ENCODE measurements at regions not wholly inside any gene's neighbourhood (a gene's known extent, or its start where the extent isn't known, plus 50 kb on each side); places are given as distances from the start of the nearest gene placed in this dataset.

DNA sequence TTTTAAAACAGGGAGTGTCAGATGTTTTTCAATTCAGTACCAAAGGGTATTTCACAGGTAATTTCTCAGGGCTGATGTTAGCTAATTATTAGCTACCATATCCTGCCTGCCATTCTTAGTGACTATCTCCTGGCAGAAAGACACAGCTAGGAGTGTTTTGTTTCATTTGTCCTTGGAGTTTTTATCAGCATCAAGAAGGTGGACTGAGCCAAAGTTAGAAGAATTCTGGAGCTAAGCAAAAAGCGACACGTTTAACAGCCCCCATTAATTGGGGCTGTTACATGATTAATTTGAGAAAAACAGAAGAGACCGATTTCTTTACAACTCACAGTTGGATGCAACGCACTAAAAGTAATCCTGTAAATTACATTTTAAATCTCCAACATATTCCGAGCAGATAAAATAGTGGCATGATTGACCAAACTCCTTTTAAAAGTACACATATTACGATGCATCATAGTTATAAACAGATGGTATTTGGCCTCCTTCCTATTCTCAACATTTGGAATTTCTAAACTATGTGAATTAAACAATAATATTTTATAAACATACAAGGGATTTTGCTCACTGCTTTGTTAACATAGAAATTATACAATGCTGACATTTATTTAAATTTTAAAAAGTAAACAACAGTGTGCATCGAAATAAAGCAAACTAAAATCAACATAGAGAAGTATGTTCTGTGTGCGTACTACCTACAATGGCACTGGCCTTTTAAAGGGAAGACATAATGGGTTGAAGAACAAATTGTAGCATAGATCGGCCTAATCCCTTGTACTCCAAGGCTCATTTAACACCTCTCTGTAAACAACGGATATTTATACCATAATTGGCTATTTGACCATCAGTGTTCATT, 585.1 kb downstream of the ZEB2 start:
- H3K9me3 ChIP-seq (ENCODE audit: control insufficient read depth, insufficient read depth, low read depth, low read length): no peaks in the 10 kb centered on the region
- H3K27ac ChIP-seq (ENCODE audit: extremely low read depth, low read depth, low read length): no peak overlapping the region
- ChIA-PET CTCF (no interaction called here), POLR2A (no interaction called here)
- TF ChIP-seq ZBTB20 (tag by site-specific recombination; IDR thresholded peaks at IDR 0.05) (no peak), ZFHX2 (tag by site-specific recombination; conservative IDR thresholded peaks at IDR 0.05) (no peak), ZNF266 (tag by site-specific recombination; IDR thresholded peaks at IDR 0.05; ENCODE audit: low read depth) (no peak), ZFP41 (tag by site-specific recombination; IDR thresholded peaks at IDR 0.05; ENCODE audit: borderline replicate concordance) (no peak), ZNF548 (tag by site-specific recombination; IDR thresholded peaks at IDR 0.05) (no peak), ZNF621 (tag by site-specific recombination; IDR thresholded peaks at IDR 0.05) (no peak), ZNF214 (tag by site-specific recombination; IDR thresholded peaks at IDR 0.05; ENCODE audit: borderline replicate concordance) (no peak), ZNF169 (tag by site-specific recombination; IDR thresholded peaks at IDR 0.05) (no peak), ZSCAN30 (tag by site-specific recombination; IDR thresholded peaks at IDR 0.05) (no peak), ZNF302 (tag by site-specific recombination; IDR thresholded peaks at IDR 0.05; ENCODE audit: low read depth) (no peak), ZNF521 (tag by site-specific recombination; IDR thresholded peaks at IDR 0.05) (no peak)
- TF ChIP-seq, protein P1, sequence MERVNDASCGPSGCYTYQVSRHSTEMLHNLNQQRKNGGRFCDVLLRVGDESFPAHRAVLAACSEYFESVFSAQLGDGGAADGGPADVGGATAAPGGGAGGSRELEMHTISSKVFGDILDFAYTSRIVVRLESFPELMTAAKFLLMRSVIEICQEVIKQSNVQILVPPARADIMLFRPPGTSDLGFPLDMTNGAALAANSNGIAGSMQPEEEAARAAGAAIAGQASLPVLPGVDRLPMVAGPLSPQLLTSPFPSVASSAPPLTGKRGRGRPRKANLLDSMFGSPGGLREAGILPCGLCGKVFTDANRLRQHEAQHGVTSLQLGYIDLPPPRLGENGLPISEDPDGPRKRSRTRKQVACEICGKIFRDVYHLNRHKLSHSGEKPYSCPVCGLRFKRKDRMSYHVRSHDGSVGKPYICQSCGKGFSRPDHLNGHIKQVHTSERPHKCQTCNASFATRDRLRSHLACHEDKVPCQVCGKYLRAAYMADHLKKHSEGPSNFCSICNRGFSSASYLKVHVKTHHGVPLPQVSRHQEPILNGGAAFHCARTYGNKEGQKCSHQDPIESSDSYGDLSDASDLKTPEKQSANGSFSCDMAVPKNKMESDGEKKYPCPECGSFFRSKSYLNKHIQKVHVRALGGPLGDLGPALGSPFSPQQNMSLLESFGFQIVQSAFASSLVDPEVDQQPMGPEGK (tag by site-specific recombination; IDR thresholded peaks at IDR 0.05): no peak
- H3K36me3 ChIP-seq (ENCODE audit: control insufficient read depth in 2 of 2, insufficient read depth in 1 of 2, low read length in 2 of 2): no peaks in the 10 kb centered on the region
- H3K4me3 ChIP-seq (ENCODE audit: low read depth, low read length): no peak overlapping the region
- H3K4me1 ChIP-seq (ENCODE audit: control insufficient read depth, insufficient read depth, low read length): no peaks in the 10 kb centered on the region

DNA sequence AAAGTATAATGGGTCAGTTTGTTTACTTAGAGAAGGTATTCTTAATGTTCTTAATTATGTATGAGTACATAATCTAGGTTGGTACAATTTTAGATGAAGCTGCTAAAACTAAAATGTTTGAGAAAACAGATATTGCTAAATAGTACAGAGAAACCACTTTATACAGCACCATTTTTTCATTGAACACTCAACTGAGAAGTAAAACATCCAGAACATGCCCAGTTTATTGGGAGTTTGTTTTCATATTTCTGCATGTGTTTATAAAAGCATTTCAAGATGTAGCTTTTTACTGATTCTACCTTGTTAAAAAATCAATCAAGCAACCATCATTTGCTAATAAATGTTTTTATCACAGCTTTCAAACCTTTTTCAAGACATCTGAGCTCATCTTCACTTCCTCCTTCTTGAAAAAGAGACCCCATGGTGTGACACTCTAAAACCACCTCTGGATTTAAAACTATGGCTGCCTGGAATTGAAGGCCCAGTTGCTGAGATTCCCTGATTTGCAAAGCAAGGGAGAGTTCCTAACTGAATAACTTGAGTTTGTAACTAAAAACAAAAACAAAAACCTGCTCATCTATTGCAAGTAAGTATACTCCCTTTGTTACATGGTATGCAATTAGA, 585.9 kb downstream of the ZEB2 start:
- no peaks in the 10 kb centered on the region for H3K4me1 ChIP-seq (ENCODE audit: control insufficient read depth, insufficient read depth, low read length)
- no peaks in the 10 kb centered on the region for H3K9me3 ChIP-seq (ENCODE audit: control insufficient read depth, insufficient read depth, low read depth, low read length)
- CTCF ChIA-PET: no interaction called here
- TF ChIP-seq, protein P2, sequence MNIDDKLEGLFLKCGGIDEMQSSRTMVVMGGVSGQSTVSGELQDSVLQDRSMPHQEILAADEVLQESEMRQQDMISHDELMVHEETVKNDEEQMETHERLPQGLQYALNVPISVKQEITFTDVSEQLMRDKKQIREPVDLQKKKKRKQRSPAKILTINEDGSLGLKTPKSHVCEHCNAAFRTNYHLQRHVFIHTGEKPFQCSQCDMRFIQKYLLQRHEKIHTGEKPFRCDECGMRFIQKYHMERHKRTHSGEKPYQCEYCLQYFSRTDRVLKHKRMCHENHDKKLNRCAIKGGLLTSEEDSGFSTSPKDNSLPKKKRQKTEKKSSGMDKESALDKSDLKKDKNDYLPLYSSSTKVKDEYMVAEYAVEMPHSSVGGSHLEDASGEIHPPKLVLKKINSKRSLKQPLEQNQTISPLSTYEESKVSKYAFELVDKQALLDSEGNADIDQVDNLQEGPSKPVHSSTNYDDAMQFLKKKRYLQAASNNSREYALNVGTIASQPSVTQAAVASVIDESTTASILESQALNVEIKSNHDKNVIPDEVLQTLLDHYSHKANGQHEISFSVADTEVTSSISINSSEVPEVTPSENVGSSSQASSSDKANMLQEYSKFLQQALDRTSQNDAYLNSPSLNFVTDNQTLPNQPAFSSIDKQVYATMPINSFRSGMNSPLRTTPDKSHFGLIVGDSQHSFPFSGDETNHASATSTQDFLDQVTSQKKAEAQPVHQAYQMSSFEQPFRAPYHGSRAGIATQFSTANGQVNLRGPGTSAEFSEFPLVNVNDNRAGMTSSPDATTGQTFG (tag by site-specific recombination; IDR thresholded peaks at IDR 0.05; ENCODE audit: borderline replicate concordance): no peak
- TF ChIP-seq ZNF394 (tag by site-specific recombination; IDR thresholded peaks at IDR 0.05; ENCODE audit: borderline replicate concordance): no peak
- no peak for TF ChIP-seq OVOL3 (tag by site-specific recombination; IDR thresholded peaks at IDR 0.05)
- TF ChIP-seq KLF16 (tag by site-specific recombination; IDR thresholded peaks at IDR 0.05): no peak
- POLR2A ChIA-PET: no interaction called here
- no peak overlapping the region for H3K27ac ChIP-seq (ENCODE audit: extremely low read depth, low read depth, low read length)
- H3K4me3 ChIP-seq (ENCODE audit: low read depth, low read length): no peak overlapping the region
- no peaks in the 10 kb centered on the region for H3K36me3 ChIP-seq (ENCODE audit: control insufficient read depth in 2 of 2, insufficient read depth in 1 of 2, low read length in 2 of 2)

DNA sequence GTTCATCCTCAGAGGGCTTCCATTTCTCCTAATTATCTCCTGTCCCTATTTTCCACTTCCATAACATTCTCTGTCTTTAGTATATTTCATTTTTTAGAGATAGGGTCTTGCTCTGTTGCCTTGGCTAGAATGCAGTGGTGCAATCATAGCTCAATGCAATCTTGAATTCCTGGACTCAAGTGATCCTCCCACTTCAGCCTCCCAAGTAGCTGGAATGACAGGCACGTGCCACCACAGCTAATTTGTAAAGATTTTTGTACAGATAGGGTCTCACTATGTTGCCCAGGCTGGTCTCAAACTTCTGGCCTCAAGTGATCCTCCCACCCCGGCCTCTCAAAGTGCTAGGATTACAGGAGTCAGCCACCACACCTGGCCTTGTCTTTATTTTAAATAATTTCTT, 589.0 kb downstream of the ZEB2 start:
- H3K4me3 ChIP-seq (ENCODE audit: low read depth, low read length): no peak overlapping the region
- H3K27ac ChIP-seq (ENCODE audit: extremely low read depth, low read depth, low read length): no peak overlapping the region
- no peaks in the 10 kb centered on the region for H3K36me3 ChIP-seq (ENCODE audit: control insufficient read depth in 2 of 2, insufficient read depth in 1 of 2, low read length in 2 of 2)
- no peaks in the 10 kb centered on the region for H3K9me3 ChIP-seq (ENCODE audit: control insufficient read depth, insufficient read depth, low read depth, low read length)
- ChIA-PET CTCF (no interaction called here), POLR2A (no interaction called here)
- no peaks in the 10 kb centered on the region for H3K4me1 ChIP-seq (ENCODE audit: control insufficient read depth, insufficient read depth, low read length)
- TF ChIP-seq ZIC2 (tag by site-specific recombination; IDR thresholded peaks at IDR 0.05) (no peak), ZFP37 (tag by site-specific recombination; IDR thresholded peaks at IDR 0.05) (no peak), ZSCAN16 (tag by site-specific recombination; IDR thresholded peaks at IDR 0.05) (no peak), RBAK (tag by site-specific recombination; IDR thresholded peaks at IDR 0.05) (no peak)
- TF ChIP-seq, protein P3, sequence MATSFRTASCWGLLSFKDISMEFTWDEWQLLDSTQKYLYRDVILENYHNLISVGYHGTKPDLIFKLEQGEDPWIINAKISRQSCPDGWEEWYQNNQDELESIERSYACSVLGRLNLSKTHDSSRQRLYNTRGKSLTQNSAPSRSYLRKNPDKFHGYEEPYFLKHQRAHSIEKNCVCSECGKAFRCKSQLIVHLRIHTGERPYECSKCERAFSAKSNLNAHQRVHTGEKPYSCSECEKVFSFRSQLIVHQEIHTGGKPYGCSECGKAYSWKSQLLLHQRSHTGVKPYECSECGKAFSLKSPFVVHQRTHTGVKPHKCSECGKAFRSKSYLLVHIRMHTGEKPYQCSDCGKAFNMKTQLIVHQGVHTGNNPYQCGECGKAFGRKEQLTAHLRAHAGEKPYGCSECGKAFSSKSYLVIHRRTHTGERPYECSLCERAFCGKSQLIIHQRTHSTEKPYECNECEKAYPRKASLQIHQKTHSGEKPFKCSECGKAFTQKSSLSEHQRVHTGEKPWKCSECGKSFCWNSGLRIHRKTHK (tag by site-specific recombination; IDR thresholded peaks at IDR 0.05): no peak
- TF ChIP-seq, protein P4, sequence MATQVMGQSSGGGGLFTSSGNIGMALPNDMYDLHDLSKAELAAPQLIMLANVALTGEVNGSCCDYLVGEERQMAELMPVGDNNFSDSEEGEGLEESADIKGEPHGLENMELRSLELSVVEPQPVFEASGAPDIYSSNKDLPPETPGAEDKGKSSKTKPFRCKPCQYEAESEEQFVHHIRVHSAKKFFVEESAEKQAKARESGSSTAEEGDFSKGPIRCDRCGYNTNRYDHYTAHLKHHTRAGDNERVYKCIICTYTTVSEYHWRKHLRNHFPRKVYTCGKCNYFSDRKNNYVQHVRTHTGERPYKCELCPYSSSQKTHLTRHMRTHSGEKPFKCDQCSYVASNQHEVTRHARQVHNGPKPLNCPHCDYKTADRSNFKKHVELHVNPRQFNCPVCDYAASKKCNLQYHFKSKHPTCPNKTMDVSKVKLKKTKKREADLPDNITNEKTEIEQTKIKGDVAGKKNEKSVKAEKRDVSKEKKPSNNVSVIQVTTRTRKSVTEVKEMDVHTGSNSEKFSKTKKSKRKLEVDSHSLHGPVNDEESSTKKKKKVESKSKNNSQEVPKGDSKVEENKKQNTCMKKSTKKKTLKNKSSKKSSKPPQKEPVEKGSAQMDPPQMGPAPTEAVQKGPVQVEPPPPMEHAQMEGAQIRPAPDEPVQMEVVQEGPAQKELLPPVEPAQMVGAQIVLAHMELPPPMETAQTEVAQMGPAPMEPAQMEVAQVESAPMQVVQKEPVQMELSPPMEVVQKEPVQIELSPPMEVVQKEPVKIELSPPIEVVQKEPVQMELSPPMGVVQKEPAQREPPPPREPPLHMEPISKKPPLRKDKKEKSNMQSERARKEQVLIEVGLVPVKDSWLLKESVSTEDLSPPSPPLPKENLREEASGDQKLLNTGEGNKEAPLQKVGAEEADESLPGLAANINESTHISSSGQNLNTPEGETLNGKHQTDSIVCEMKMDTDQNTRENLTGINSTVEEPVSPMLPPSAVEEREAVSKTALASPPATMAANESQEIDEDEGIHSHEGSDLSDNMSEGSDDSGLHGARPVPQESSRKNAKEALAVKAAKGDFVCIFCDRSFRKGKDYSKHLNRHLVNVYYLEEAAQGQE (tag by site-specific recombination; IDR thresholded peaks at IDR 0.05): no peak
